ENCODE measurements at regions not wholly inside any gene's neighbourhood (a gene's known extent, or its start where the extent isn't known, plus 50 kb on each side); places are given as distances from the start of the nearest gene placed in this dataset.

DNA sequence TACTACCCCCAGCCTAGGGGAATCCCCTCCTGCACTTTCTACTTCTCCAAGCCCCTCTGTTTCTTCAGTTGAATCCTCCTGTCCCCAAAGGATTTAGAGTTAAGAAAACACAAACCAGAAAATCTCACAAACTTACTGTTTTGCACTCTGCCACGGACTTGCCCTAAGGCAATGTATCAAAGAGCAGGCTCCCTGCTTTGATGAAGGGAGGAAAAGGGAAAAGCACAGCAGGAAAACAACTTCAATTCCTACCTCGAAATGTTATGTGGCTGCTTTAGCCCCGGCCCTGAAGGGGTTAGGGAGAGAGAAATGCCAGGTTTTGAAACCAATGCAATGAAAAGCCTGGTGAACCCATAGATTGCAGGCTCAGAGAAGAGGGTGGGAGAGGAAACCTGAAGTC lies 254.7 kb downstream of the MAN2A1 start:
- TF ChIP-seq, protein P1, sequence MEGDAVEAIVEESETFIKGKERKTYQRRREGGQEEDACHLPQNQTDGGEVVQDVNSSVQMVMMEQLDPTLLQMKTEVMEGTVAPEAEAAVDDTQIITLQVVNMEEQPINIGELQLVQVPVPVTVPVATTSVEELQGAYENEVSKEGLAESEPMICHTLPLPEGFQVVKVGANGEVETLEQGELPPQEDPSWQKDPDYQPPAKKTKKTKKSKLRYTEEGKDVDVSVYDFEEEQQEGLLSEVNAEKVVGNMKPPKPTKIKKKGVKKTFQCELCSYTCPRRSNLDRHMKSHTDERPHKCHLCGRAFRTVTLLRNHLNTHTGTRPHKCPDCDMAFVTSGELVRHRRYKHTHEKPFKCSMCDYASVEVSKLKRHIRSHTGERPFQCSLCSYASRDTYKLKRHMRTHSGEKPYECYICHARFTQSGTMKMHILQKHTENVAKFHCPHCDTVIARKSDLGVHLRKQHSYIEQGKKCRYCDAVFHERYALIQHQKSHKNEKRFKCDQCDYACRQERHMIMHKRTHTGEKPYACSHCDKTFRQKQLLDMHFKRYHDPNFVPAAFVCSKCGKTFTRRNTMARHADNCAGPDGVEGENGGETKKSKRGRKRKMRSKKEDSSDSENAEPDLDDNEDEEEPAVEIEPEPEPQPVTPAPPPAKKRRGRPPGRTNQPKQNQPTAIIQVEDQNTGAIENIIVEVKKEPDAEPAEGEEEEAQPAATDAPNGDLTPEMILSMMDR (IDR thresholded peaks at IDR 0.05; ENCODE audit: low read length) = no peak
- TF ChIP-seq EZH2 (IDR thresholded peaks at IDR 0.05; ENCODE audit: borderline replicate concordance, low read length) = no peak

Measured in OCI-LY1 (cell line).